Thoracic aorta (tissue), 2 donors: ENCODE measurements at regions not wholly inside any gene's neighbourhood (a gene's known extent, or its start where the extent isn't known, plus 50 kb on each side); places are given as distances from the start of the nearest gene placed in this dataset.
"Not testable (repeated sequence)": the region's sequence is repeated elsewhere in the genome, so short reads cannot be mapped to it uniquely, and the experiment has no call there.

Experiments used
- ATAC-seq: fragments of 150-250 bp; one replicate; pipeline ENCODE4 v1.8.0; 2017; ENCODE audit warnings: low read depth; ENCODE audit not compliant: insufficient number of reproducible peaks, low FRiP score
- DNase-seq: peaks from one replicate; pipeline ENCODE4 v3.0.0-alpha.2; 2020; ENCODE audit warnings: low spot score
- H3K27ac ChIP-seq, 2 donors: fragments of 200-600 bp; sonication (generic); 1 replicate in 1 of 2; 2 replicates in 1 of 2; pipeline ENCODE4 v1.5.1; 2016; ENCODE audit warnings: mild to moderate bottlenecking in 2 of 2, moderate library complexity in 2 of 2
- H3K27me3 ChIP-seq: fragments of 200-600 bp; sonication (generic); replicated peaks from 2 replicates; pipeline ENCODE4 v1.6.0; 2016; ENCODE audit warnings: mild to moderate bottlenecking; ENCODE audit not compliant: insufficient read depth
- H3K36me3 ChIP-seq: fragments of 200-600 bp; sonication (generic); one replicate; pipeline ENCODE4 v1.5.1; 2016
- H3K4me1 ChIP-seq, 2 donors: fragments of 200-600 bp; sonication (generic); 1 replicate in 1 of 2; 2 replicates in 1 of 2; pipeline versions ENCODE4 v1.5.1 to v1.6.0; 2016; ENCODE audit warnings: low read depth in 2 of 2, mild to moderate bottlenecking in 1 of 2; ENCODE audit not compliant: control insufficient read depth in 1 of 2
- H3K4me3 ChIP-seq: fragments of 200-600 bp; sonication (generic); 2 replicates; pipeline ENCODE4 v1.5.1; 2016; ENCODE audit warnings: mild to moderate bottlenecking
- H3K9me3 ChIP-seq: fragments of 200-600 bp; sonication (generic); 2 replicates; pipeline ENCODE4 v1.5.1; 2016
- CTCF ChIP-seq: fragments of 200-600 bp; sonication (generic); IDR thresholded peaks from one replicate; pipeline ENCODE4 v1.5.1; 2019; ENCODE audit warnings: antibody characterized with exemption

GRCh38 chr2:146386096-146386495 is 1458.7 kb upstream of the ACVR2A start:
- ATAC-seq (no peak), DNase-seq (no peak)
- Histone ChIP-seq H3K4me3 (no peak overlapping the region), H3K36me3 (no peaks in the 10 kb centered on the region), H3K27me3 (no peaks in the 10 kb centered on the region), H3K27ac (no peak overlapping the region), H3K4me1 (no peaks in the 10 kb centered on the region), H3K9me3 (no peaks in the 10 kb centered on the region)
- no peak for TF ChIP-seq CTCF

GRCh38 chr2:146385031-146385430 is 1459.8 kb upstream of the ACVR2A start:
- TF ChIP-seq CTCF: no peak
- no peak for ATAC-seq

GRCh38 chr2:146376511-146377064 is 1468.2 kb upstream of the ACVR2A start:
- no peaks in the 10 kb centered on the region for H3K36me3 ChIP-seq
- H3K4me1 ChIP-seq: no peaks in the 10 kb centered on the region
- no peaks in the 10 kb centered on the region for H3K9me3 ChIP-seq
- no peak overlapping the region for H3K27ac ChIP-seq
- H3K27me3 ChIP-seq: no peaks in the 10 kb centered on the region
- no peak overlapping the region for H3K4me3 ChIP-seq
- ATAC-seq (no peak), DNase-seq (no peak)
- no peak for TF ChIP-seq CTCF

More at GRCh38 chr2:146385031-146385430, 1459.8 kb upstream of the ACVR2A start:
- DNase-seq: no peak
- Histone ChIP-seq H3K4me3 (no peak overlapping the region), H3K36me3 (no peaks in the 10 kb centered on the region), H3K9me3 (no peaks in the 10 kb centered on the region), H3K4me1 (no peaks in the 10 kb centered on the region), H3K27me3 (no peaks in the 10 kb centered on the region), H3K27ac (no peak overlapping the region)

GRCh38 chr2:146374505-146374904 is 1470.3 kb upstream of the ACVR2A start:
- no peak for TF ChIP-seq CTCF
- no peak for ATAC-seq
- Histone ChIP-seq H3K27ac (no peak overlapping the region), H3K4me3 (no peak overlapping the region), H3K9me3 (no peaks in the 10 kb centered on the region), H3K36me3 (no peaks in the 10 kb centered on the region), H3K4me1 (no peaks in the 10 kb centered on the region), H3K27me3 (no peaks in the 10 kb centered on the region)
- DNase-seq: no peak

- H3K4me3 ChIP-seq, H3K27me3 ChIP-seq, ATAC-seq, DNase-seq, H3K27ac ChIP-seq, H3K36me3 ChIP-seq, H3K4me1 ChIP-seq, H3K9me3 ChIP-seq: not testable (repeated sequence)
Measured at GRCh38 chr2:146371364-146371763, 1473.5 kb upstream of the ACVR2A start.

GRCh38 chr2:146370826-146371225 is 1474.0 kb upstream of the ACVR2A start:
- no peak for ATAC-seq

More at GRCh38 chr2:146370826-146371225, 1474.0 kb upstream of the ACVR2A start:
- H3K27ac ChIP-seq: no peak overlapping the region
- H3K4me3 ChIP-seq: no peak overlapping the region
- H3K9me3 ChIP-seq: no peaks in the 10 kb centered on the region
- H3K36me3 ChIP-seq: no peaks in the 10 kb centered on the region
- no peak for DNase-seq
- no peak for TF ChIP-seq CTCF
- H3K4me1 ChIP-seq: no peaks in the 10 kb centered on the region
- H3K27me3 ChIP-seq: no peaks in the 10 kb centered on the region
